Transverse colon (tissue), 4 donors: ENCODE measurements at regions not wholly inside any gene's neighbourhood (a gene's known extent, or its start where the extent isn't known, plus 50 kb on each side); places are given as distances from the start of the nearest gene placed in this dataset.

Source experiments
- CTCF ChIP-seq, 5 experiments: fragments of 200-600 bp in 3 of 5; fragments of 450-650 bp in 2 of 5; sonication (generic) in 3 of 5; IDR thresholded peaks; 1 replicate in 2 of 5; 2 replicates in 3 of 5; pipeline ENCODE4 v1.5.1; 2016 to 2017; ENCODE audit warnings: antibody characterized with exemption in 5 of 5, inconsistent platforms in 3 of 5, mild to moderate bottlenecking in 2 of 5, moderate library complexity in 1 of 5
- EP300 ChIP-seq: sonication (generic); formaldehyde crosslinking; IDR thresholded peaks from one replicate; pipeline ENCODE4 v1.6.1; 2017; ENCODE audit warnings: antibody characterized with exemption, low read depth
- POLR2AphosphoS5 ChIP-seq, 3 donors: sonication (generic); formaldehyde crosslinking; IDR thresholded peaks; one replicate each; pipeline ENCODE4 v1.6.1; 2016; ENCODE audit warnings: antibody characterized with exemption in 3 of 3

DNA sequence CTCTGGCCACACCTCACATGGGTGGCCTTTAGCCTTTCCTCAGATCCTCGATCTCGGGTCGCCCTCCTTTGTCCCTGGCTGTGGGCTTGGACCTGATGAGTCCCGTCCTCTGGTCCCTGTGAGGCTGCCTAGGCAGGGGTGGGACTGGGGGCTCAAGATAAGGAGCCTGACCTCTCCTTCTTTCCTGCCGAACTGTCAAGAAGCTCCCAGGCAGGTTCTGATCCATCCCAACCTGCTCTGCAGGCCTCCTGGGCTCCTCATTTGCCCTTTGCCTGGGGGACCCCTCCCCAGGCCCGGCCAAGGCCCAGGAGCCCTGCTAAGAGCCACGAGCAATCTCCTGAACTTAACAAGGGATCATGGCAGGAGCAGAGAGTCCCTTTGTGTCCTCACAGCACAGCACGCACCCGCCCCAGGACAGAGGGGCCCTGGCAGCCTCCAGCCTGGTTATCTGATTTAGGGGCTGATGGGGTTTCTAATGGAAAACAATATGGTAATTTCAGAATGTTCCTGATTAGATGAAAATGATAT lies 82.4 kb upstream of the POU3F1 start:
- TF ChIP-seq CTCF (IDR thresholded peaks at IDR 0.05) (no peak), EP300 (no peak), POLR2AphosphoS5 (IDR thresholded peaks at IDR 0.05) (no peak)
